ENCODE measurements at regions not wholly inside any gene's neighbourhood (a gene's known extent, or its start where the extent isn't known, plus 50 kb on each side); places are given as distances from the start of the nearest gene placed in this dataset.
"Not testable (repeated sequence)": the region's sequence is repeated elsewhere in the genome, so short reads cannot be mapped to it uniquely, and the experiment has no call there.

- ChIA-PET CTCF (interaction anchor here (0.8 to 1.6 kb wide), 2 partner anchors 12 to 255 kb away, joined by 3 to 4 read pairs; no protein-coding TSS in a partner anchor), POLR2A (no interaction called here)
- no peak overlapping the region for H3K4me3 ChIP-seq (ENCODE audit: low read depth, low read length)
- TF ChIP-seq CTCF (IDR thresholded peaks at IDR 0.05; ENCODE audit: insufficient read depth, low read length, missing control alignments) = no peak
- no peak for DNase-seq (ENCODE audit: low read depth, low spot score)
These were observed 88.4 kb upstream of the TEAD1 start for GRCh38 chr11:12585861-12586260.

GRCh38 chr11:12587333-12587991, 86.8 kb upstream of the TEAD1 start:
- DNase-seq (ENCODE audit: low read depth, low spot score) = no peak
- TF ChIP-seq CTCF (IDR thresholded peaks at IDR 0.05; ENCODE audit: insufficient read depth, low read length, missing control alignments) = no peak
- ChIA-PET CTCF (interaction anchor here (0.7 to 1.6 kb wide), 6 partner anchors 10 to 298 kb away, joined by 3 to 5 read pairs (median 4); no protein-coding TSS in a partner anchor), POLR2A (interaction anchor here (0.7 kb wide), 1 partner anchor 29 kb away, joined by 4 read pairs; no protein-coding TSS in a partner anchor)
- H3K4me3 ChIP-seq (ENCODE audit: low read depth, low read length) = no peak overlapping the region

- ChIA-PET CTCF (interaction anchor here (1.4 kb wide), 1 partner anchor 9 kb away, joined by 4 read pairs; no protein-coding TSS in a partner anchor), POLR2A (no interaction called here)
- no peak overlapping the region for H3K4me3 ChIP-seq (ENCODE audit: low read depth, low read length)
- DNase-seq (ENCODE audit: low read depth, low spot score) = no peak
- no peak for TF ChIP-seq CTCF (IDR thresholded peaks at IDR 0.05; ENCODE audit: insufficient read depth, low read length, missing control alignments)
These were observed 82.5 kb upstream of the TEAD1 start for GRCh38 chr11:12591706-12592105.

GRCh38 chr11:12592283-12592682, 81.9 kb upstream of the TEAD1 start:
- no peak for TF ChIP-seq CTCF (IDR thresholded peaks at IDR 0.05; ENCODE audit: insufficient read depth, low read length, missing control alignments)
- CTCF ChIA-PET = no interaction called here
- no peak for DNase-seq (ENCODE audit: low read depth, low spot score)

GRCh38 chr11:12595089-12595847, 79.0 kb upstream of the TEAD1 start:
- H3K4me3 ChIP-seq (ENCODE audit: low read depth, low read length); POLR2A ChIA-PET; DNase-seq (ENCODE audit: low read depth, low spot score); CTCF ChIA-PET: not testable (repeated sequence)

More at GRCh38 chr11:12592283-12592682, 81.9 kb upstream of the TEAD1 start:
- H3K4me3 ChIP-seq (ENCODE audit: low read depth, low read length) = no peak overlapping the region
- POLR2A ChIA-PET = no interaction called here

- TF ChIP-seq CTCF (IDR thresholded peaks at IDR 0.05; ENCODE audit: insufficient read depth, low read length, missing control alignments) = no peak
- ChIA-PET POLR2A (no interaction called here), CTCF (interaction anchor here (0.8 to 1.3 kb wide), 5 partner anchors 11 to 310 kb away, joined by 3 to 5 read pairs (median 5); no protein-coding TSS in a partner anchor)
- no peak overlapping the region for H3K4me3 ChIP-seq (ENCODE audit: low read depth, low read length)
- no peak for DNase-seq (ENCODE audit: low read depth, low spot score)
These were observed 75.6 kb upstream of the TEAD1 start for GRCh38 chr11:12598330-12599256.

Data from AG04449 (cell line).